ENCODE measurements at regions not wholly inside any gene's neighbourhood (a gene's known extent, or its start where the extent isn't known, plus 50 kb on each side); places are given as distances from the start of the nearest gene placed in this dataset.
"Not testable (repeated sequence)": the region's sequence is repeated elsewhere in the genome, so short reads cannot be mapped to it uniquely, and the experiment has no call there.

DNA sequence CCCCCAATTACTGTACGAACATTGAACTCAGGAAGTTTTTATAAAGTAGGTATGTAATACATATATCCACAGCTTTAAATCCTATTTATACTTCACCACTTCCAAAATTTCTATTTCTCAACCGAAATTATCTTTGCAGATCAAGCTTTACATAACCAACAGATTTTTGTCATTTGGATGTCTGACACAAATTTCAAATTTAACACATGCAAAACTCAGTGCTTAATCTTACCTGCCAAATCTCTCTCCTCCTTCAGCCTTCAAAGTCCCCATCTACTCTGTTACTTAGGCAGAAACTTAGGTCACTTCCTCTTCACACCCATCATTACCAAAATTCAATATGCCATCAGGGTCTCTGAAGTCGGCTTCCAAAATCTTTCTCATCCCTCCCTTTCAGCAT lies 990.1 kb upstream of the NRXN1 start:
- no peaks in the 10 kb centered on the region for H3K4me1 ChIP-seq (ENCODE audit: control insufficient read depth, insufficient read depth, low read length)
- H3K27ac ChIP-seq (ENCODE audit: low read depth, low read length) = no peak overlapping the region
- H3K4me3 ChIP-seq (ENCODE audit: low read length) = no peak overlapping the region
- Mint-ChIP-seq H3K4me3 (no peak overlapping the region), H3K9me3 (peaks cover 12% of the 10 kb centered on the region), H3K4me1 (no peaks in the 10 kb centered on the region), H3K27ac (no peak overlapping the region), H3K27me3 (ENCODE audit: insufficient read depth) (no peaks in the 10 kb centered on the region), H3K36me3 (ENCODE audit: low read depth) (no peaks in the 10 kb centered on the region)
- no peak overlapping the region for H3K9ac ChIP-seq (ENCODE audit: extremely low read depth, low read length, poor library complexity, severe bottlenecking)
- WGBS, 2 experiments (ENCODE audit: insufficient coverage in 1 of 2, insufficient read length in 1 of 2) = 81 to 88% methylated on average over 2 of the region's 3 CpGs
- TF ChIP-seq, protein P1, sequence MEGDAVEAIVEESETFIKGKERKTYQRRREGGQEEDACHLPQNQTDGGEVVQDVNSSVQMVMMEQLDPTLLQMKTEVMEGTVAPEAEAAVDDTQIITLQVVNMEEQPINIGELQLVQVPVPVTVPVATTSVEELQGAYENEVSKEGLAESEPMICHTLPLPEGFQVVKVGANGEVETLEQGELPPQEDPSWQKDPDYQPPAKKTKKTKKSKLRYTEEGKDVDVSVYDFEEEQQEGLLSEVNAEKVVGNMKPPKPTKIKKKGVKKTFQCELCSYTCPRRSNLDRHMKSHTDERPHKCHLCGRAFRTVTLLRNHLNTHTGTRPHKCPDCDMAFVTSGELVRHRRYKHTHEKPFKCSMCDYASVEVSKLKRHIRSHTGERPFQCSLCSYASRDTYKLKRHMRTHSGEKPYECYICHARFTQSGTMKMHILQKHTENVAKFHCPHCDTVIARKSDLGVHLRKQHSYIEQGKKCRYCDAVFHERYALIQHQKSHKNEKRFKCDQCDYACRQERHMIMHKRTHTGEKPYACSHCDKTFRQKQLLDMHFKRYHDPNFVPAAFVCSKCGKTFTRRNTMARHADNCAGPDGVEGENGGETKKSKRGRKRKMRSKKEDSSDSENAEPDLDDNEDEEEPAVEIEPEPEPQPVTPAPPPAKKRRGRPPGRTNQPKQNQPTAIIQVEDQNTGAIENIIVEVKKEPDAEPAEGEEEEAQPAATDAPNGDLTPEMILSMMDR (conservative IDR thresholded peaks at IDR 0.05) = no peak
- H3K36me3 ChIP-seq (ENCODE audit: control insufficient read depth, insufficient read depth, low read length) = no peaks in the 10 kb centered on the region
- no peaks in the 10 kb centered on the region for H3K27me3 ChIP-seq (ENCODE audit: control insufficient read depth, insufficient read depth, low read length, poor library complexity, severe bottlenecking)
- peaks cover 5% of the 10 kb centered on the region for H3K9me3 ChIP-seq (ENCODE audit: control insufficient read depth, low read length)
- no peak for DNase-seq

DNA sequence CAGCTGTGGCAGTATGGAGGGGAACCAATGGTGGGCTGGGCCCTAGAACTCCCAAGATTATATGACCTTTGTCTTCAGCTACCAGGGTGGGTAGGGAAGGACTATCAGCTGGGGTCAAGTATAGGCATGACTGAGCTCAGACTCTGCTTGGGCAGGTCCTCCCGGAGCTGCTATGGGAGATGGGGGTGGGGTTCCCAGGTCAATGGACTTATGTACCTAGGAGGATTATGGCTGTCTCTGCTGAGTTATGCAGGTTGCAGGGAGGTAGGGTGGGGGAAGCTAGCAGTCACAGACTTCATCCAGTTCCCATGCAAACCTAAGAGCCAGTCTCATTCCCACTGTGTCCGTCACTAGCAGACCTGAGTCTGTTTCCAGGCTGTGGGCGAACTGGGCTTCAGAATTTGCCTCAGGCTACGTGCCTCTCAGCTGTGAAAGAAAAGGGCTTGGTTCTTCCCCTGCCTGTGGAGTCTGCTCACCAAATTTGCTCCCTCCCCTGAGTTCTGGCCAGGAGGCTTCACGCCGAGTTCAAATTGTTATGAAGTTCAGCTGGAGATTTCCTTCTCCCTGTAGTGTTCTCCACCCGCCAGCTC lies 985.8 kb upstream of the NRXN1 start:
- peaks cover 5% of the 10 kb centered on the region for H3K9me3 ChIP-seq (ENCODE audit: control insufficient read depth, low read length)
- no peak for DNase-seq
- H3K27ac ChIP-seq (ENCODE audit: low read depth, low read length) = no peak overlapping the region
- Mint-ChIP-seq H3K4me3 (no peak overlapping the region), H3K4me1 (no peaks in the 10 kb centered on the region), H3K27me3 (ENCODE audit: insufficient read depth) (no peaks in the 10 kb centered on the region), H3K9me3 (no peaks in the 10 kb centered on the region), H3K27ac (peak overlapping the region; percentile 50), H3K36me3 (ENCODE audit: low read depth) (no peaks in the 10 kb centered on the region)
- TF ChIP-seq, protein P1 (conservative IDR thresholded peaks at IDR 0.05) = no peak
- no peaks in the 10 kb centered on the region for H3K27me3 ChIP-seq (ENCODE audit: control insufficient read depth, insufficient read depth, low read length, poor library complexity, severe bottlenecking)
- no peaks in the 10 kb centered on the region for H3K36me3 ChIP-seq (ENCODE audit: control insufficient read depth, insufficient read depth, low read length)
- no peak overlapping the region for H3K4me3 ChIP-seq (ENCODE audit: low read length)
- no peaks in the 10 kb centered on the region for H3K4me1 ChIP-seq (ENCODE audit: control insufficient read depth, insufficient read depth, low read length)
- no peak overlapping the region for H3K9ac ChIP-seq (ENCODE audit: extremely low read depth, low read length, poor library complexity, severe bottlenecking)
- WGBS, 2 experiments (ENCODE audit: insufficient coverage in 1 of 2, insufficient read length in 1 of 2) = 88 to 94% methylated on average over 3 to 7 of the region's 7 CpGs

DNA sequence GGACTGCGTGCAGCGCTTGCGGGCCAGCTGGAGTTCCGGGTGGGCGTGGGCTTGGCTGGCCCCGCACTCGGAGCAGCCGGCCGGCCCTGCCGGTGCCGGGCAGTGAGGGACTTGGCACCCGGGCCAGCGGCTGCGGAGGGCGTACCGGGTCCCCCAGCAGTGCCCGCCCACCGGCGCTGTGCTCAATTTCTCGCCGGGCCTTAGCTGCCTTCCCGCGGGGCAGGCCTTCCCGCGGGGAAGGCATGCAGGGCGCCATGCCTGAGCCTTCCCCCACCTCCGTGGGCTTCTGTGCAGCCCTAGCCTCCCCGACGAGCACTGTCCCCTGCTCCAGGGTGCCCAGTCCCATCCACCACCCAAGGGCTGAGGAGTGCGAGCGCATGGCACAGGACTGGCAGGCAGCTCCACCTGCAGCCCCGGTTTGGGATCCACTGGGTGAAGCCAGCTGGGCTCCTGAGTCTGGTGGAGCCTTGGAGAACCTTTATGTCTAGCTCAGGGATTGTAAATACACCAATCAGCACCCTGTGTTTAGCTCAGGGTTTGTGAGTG lies 975.0 kb upstream of the NRXN1 start:
- DNase-seq; H3K36me3 ChIP-seq (ENCODE audit: control insufficient read depth, insufficient read depth, low read length); H3K4me3 ChIP-seq (ENCODE audit: low read length); H3K9me3 ChIP-seq (ENCODE audit: control insufficient read depth, low read length); H3K9ac ChIP-seq (ENCODE audit: extremely low read depth, low read length, poor library complexity, severe bottlenecking); H3K4me3 Mint-ChIP-seq; H3K36me3 Mint-ChIP-seq (ENCODE audit: low read depth); H3K27me3 ChIP-seq (ENCODE audit: control insufficient read depth, insufficient read depth, low read length, poor library complexity, severe bottlenecking); H3K27me3 Mint-ChIP-seq (ENCODE audit: insufficient read depth); H3K27ac ChIP-seq (ENCODE audit: low read depth, low read length); H3K4me1 Mint-ChIP-seq; H3K27ac Mint-ChIP-seq; H3K4me1 ChIP-seq (ENCODE audit: control insufficient read depth, insufficient read depth, low read length): not testable (repeated sequence)
- 94 to 98% methylated on average over 8 to 32 of the region's 32 CpGs for WGBS, 2 experiments (ENCODE audit: insufficient coverage in 1 of 2, insufficient read length in 1 of 2)
- peaks cover 18% of the 10 kb centered on the region for H3K9me3 Mint-ChIP-seq
